ENCODE measurements at regions not wholly inside any gene's neighbourhood (a gene's known extent, or its start where the extent isn't known, plus 50 kb on each side); places are given as distances from the start of the nearest gene placed in this dataset.

DNA sequence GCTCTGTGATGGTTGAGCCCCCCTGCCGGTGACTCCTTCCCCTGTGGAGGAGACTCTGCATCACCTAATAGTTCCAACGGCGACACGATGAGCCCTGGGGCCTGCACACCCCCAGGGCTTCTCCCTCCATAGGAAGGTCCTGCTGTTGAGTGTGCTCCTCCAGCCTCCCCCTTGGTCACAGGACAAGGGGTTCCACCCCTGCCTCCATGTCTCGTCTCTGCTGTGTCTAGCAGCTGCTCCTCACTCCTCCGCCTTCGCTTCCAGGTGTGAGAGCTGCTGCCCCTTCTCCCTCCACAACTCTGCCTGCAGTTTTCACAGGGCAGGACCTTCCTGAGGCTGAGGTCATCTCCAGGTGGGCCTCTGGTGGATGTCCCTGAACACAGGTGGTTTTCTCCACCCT, 1416.1 kb downstream of the TBC1D22A start:
- no peak for DNase-seq (ENCODE audit: low spot score)

DNA sequence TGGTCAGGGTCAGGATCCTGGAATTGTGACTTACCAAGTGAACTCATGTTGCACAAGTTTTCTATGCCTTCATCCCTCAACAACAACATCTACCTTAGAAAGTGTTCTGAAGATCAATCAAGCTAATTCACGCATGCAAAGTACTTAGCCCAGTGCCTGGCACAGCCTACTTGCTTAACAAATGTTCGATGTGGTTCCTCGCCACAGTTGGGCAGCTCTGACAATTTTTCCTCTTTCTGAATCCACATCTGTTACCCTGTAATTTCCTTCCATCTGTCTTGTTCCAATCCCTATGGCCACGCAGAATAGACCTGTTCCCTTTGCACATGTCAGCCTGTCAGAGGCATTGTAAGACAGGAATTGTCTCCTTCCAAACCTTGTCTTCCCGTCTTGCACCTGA, 1415.2 kb downstream of the TBC1D22A start:
- DNase-seq (ENCODE audit: low spot score) = no peak

DNA sequence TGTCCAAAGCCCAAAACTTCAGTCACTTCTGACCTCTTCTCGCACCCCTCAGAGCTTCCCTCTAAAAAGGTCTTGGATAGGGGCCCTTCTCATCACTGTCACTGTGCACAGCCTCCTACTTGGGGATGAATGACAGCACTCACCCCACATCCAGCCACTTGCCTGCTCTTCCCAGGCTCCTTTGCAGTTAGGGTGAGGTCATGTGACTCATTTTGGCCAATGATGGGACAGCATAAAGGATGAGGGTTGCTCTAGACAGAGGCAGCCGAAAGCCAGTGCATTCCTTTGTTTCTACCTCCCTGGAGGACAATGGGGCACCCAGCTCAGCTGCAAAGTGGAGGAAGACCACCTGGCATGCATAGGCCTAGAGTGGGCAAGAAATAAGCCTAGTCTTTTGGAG, 1413.3 kb downstream of the TBC1D22A start:
- DNase-seq (ENCODE audit: low spot score) = no peak

DNA sequence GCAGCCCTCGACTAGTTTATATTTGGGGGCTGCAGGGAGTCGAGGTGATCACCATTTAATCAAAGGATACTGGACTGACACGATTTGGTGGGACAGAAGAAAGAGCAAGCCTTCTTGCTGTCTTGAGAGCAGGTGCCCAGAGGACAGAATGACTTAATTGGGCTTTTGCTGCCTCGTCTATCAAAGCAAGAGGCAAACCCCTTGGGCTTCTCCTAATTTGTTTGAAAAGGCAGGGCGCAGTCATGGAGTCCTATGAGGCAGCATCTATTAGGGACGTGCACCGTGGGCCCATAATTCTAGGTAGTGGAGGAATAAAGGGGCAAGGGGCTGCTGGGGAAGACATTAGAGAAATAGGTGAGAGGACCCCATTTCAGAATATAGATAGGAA, 1411.3 kb downstream of the TBC1D22A start:
- no peak for DNase-seq (ENCODE audit: low spot score)

DNA sequence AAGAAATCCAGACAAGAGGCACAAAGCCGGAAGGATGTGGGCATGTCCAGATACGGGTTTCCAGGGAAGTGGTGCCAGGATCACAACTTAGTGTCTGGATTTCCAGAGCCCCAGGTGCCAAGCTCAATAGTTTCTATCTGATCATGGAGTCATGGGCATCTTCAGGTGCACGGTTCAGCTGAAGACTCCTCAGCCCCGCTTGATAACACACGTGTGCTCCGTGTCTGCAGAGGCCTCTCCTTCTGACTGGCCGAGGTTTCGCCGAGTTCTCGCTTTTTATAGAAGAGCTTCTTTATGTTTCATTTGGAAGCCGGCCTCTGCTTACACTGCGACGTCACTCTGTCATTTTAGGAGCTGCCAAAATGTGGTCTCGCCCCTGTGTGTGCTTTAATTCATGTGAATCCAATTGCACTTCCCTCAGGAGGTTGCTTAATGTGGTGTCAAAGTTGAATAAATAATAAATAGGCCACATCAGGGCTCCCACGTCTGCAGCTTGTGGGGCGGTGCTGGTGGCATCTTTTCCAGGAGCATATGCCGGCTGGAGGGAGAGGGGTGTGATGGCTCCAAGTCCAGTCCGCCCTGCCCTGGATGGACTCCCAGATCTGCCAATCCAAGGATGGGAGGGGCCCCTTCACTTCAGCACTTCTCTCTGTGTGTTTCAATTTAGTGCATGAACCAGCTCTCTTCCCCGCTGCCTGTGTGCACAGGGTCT, 1410.8 kb downstream of the TBC1D22A start:
- no peak for DNase-seq (ENCODE audit: low spot score)

DNA sequence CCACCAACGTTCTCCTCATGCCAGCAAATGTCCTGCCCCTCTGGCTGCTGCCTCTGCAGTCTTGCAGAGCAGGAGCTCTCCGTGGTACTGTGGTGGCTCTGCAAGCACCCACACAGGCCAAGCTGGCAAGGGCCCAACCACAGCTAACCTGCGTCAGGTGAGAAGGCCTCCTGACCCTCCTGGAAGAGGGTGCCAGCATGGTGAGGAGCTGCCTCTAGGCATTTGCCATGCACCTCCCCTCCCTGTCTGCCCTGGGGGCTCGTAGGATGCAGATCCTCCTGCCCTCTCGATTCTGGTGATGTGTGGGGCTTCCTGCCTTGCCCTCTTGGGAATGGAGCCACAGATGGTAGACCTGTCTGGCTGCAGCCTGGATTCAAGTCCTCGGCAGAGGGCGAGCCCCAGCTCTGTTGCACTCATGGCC, 1408.8 kb downstream of the TBC1D22A start:
- no peak for DNase-seq (ENCODE audit: low spot score)

DNA sequence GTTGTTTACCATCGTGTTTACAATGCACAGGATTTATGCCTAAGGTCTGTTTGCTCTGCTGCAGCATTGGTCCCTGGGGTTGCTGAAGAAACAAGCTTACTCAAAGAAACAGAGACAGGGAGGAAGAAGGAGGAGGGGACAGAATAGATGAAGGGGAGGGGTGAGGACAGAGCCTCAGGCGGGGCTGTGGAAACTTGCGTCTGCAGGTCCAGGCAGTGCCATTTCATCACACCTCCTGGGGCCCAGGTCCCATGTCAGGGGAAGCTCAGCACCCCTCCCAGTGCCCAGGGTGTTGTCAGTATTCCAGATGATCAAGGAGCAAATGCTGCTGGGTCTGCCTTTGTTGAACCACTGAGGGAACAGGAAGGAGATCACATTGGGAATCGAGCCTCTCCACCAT, 1406.8 kb downstream of the TBC1D22A start:
- no peak for DNase-seq (ENCODE audit: low spot score)

DNA sequence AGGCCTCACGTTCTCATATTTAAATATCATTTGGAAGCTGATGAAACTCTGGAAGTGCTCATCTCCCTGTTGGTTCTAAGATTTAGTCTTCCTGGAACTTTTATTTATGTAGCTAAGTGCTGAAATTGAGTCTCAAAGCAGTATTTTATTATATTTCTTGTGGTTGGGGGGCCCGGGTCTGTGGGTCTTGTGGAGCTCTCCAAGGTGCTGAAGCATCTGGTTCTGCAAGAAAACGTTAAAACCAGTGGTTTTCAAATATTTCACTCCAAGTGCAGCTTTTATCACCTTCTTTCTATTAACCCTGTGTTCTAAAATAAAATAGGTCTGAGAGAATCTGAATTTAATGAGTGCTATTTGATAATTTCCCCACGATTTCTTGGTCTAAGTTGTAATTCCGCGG, 1404.8 kb downstream of the TBC1D22A start:
- no peak for DNase-seq (ENCODE audit: low spot score)

DNA sequence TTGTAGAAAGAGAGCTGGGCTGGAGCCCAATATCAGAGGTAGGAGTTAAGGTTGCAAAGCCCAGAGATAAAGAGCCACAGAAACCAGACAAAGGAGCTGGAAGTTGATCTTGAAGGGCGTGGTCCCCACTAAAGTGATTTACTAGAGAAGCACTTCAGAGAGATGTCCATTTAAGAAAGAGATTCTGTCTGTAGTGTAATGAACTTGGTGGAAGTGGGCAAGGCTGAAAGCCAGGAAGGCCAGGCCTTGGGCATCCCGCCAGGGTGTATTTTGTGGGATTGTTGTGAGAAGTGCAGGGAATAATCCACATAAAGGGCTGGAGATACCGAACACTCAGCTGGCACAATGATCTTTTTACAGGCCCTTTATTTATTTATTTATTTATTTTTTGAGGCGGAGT, 1398.8 kb downstream of the TBC1D22A start:
- DNase-seq (ENCODE audit: low spot score) = no peak

DNA sequence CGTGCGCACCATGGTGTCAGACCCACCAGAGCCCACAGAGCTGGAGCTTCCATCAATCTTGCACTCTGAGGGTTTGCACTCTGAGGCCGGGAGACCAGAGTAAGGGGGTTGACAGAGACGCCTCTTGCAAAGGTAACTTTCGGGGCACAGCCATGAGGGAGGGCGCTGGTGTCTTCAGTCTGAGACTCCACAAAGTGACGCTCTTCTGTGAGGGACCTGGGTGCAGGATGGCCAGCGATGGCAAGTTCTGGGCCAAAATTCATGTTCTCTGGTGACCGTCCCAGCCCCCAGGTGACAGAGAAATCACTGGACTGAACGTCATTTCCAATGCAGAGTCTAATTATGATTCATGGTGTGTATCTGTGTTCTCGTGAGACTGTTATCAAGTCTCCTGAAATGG, 1395.2 kb downstream of the TBC1D22A start:
- no peak for DNase-seq (ENCODE audit: low spot score)

DNA sequence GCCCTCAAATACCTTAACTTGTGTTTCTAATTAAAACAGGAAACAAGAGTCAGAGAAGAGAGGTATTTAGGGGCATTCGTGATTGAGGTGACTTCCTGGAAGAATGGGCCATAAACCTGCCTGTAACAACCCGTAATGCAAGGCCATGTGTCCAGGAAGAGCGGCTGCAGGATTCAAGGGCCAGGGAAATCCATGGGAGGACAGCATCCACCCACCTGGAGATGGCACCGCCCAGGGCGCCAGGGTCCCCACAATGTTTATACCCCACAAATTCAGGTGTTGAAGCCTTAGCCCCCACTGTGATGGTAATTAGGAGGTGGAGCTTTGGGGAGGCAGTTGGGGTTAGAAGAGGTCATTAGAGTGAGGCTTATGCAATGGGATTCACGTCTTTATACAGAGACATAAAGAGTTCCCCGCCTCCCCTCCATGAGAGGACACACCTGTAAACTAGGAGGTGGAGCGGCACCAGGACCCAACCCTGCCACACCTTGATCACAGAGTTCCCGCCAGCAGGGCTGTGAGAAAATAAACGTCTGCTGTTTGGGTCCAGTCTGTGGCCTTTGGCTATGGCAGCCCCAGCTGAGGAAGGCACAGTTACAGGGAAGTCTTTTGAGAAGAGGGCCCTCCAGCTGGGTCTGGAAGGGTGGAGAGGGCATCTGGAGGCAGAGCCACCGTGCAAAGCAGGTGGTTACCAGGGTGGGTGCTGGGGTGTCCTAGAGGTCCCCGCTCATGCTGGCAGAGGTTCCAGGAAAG, 1394.3 kb downstream of the TBC1D22A start:
- DNase-seq (ENCODE audit: low spot score) = no peak

DNA sequence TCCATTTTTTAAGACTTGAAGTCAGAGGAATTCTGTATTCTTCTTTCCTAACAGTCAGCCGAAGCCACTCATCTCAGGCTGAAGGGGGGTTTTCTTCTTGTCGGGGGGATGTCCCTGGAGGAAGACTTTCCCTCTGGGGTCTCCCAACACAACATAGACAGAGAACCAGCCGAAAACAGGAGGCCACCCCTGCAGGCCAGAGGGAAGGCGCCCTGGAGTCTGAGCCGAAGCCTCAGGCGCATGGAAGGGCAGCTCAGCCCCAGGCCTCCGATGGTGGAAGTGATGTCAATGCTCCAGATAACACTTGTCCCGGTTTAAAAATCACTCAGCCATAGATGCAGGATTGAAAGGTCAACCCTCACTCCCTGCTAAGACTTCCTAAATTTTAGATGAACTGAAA, 1393.0 kb downstream of the TBC1D22A start:
- no peak for DNase-seq (ENCODE audit: low spot score)

DNA sequence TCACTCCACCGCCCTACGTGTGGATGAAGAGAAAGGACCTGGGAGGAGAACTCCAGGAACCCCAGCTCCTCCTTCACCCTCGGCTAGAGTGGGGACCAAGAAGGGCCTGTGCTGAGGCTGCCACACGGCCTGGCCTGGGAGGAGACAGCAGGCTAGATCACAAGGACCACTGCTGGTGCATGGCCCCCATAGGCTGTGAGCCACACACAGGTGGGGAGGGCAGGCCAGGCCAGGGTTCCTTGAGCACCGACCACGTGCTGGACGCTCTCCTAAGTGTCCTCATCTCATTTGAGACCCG, 1392.4 kb downstream of the TBC1D22A start:
- no peak for DNase-seq (ENCODE audit: low spot score)

DNA sequence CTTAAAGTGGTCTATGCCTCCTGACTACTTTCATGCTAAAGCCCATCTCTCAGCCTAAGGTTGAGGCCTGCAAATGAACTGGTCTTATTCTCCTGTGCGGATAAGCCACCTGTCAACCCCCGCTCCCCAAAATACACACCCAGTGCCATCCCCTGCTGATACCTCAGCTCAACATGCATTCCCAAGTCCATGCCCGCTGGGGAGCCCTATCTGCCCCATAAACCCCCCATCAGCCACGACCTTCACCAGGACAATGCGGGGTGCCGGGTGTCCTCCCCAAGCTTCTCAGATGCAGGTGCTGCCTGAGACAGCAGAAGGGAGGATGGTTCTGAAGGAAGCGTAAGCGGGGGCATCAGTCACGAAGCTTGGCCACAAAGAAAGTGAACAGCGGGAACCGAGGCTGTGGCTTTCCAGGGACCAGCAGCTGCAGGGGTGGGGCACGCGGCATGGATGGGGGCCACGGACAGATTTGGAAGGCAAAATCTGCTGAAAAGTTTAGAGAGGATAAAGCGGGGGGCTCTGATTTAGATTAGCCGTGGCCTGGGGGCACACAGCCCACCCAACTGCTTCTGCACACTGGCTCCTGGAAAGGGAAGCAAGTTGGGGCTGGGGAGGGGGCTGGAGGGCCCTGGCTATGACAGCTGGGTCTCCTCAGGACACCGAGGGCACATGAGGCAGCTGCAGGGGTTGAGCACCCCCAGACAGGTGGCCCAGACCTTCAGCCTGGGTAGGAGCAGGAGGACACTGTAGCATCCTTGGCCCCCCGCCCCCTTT, 1391.9 kb downstream of the TBC1D22A start:
- no peak for DNase-seq (ENCODE audit: low spot score)

DNA sequence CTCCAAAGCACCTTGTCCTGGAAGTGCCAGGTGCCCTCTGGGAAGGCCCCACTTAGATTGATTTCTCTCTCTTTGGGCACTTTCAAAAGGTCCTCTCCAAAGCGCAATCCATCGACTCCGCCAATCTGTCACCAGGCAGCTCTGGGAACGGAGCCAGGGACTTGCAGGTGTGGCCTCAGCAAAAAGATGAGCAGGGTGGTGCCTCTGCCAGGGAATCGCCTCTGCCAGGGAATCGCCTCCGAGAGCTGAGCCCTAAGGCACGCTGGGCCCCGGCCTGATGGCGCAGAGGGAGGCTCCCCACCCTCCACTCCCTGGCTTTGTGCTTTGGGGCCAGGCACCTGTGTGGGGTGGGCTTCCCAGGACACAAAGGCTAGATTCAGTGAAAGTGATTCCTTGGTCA, 1391.3 kb downstream of the TBC1D22A start:
- no peak for DNase-seq (ENCODE audit: low spot score)

DNA sequence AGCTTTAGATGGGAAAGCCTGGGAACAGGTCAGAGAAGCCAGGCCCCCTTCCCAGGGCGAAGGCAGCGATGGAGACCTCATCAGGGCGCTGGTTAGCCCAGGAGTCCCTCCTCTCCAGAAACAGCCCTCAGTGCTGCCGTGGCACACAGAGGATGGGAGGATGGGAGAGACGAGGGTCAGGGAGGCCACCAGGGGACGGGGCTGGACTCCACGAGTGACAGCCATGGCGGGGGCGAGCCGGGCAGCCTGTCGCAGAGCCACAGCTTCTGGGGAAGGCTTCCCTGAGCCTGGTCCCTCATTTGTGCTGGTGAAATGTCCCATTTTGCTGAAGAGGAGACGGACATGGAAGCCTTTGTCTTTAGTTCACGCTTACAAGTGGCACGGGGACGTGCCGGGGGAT, 1390.5 kb downstream of the TBC1D22A start:
- no peak for DNase-seq (ENCODE audit: low spot score)

DNA sequence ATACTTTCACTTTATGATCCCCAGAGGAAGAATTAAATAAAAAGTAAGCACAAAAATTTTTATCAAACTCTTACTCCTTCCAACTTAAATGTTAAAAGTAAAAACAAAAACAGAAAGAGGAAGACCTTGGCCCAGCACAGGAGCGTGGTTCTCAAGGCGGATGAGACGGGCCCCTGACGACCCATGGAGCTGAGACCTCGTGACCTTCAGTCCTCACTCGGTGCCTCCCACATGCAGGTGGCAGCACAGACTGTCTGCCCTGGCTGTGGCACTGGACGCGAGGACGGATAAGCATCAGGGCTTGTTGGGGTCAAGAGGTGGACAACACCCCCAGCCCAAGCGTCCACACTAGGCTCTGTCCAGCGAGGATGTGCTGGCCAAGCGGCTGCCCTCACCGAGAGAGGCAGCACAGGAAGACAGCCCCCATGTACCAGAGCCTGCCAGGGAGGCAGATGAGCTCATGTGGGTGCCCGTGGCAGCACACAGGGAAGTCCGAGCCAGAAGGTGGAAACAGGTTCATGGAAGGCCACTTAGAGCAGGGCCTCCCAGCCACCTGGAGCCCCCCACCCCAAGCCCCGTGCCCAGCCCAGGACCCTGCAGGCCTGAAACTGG, 1389.8 kb downstream of the TBC1D22A start:
- no peak for DNase-seq (ENCODE audit: low spot score)

DNA sequence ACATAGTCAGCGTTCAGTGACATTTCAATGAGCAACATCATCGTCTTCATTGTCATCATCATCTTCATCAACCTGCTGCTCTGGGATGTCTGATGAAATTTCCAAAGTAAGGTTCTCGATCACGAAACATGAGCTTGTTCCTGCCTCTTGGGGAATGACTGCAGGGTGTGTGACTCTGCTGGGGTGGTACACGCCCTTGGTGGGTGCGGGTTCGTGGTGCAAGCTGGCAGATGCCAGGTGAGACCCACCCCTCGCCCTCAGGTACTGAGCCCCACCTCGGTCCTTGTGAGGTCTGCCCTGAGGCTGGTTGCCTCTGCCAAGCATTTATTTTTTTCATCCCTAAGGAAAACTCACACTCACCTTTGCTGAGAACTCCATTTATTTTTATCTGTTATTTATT, 1389.2 kb downstream of the TBC1D22A start:
- no peak for DNase-seq (ENCODE audit: low spot score)

DNA sequence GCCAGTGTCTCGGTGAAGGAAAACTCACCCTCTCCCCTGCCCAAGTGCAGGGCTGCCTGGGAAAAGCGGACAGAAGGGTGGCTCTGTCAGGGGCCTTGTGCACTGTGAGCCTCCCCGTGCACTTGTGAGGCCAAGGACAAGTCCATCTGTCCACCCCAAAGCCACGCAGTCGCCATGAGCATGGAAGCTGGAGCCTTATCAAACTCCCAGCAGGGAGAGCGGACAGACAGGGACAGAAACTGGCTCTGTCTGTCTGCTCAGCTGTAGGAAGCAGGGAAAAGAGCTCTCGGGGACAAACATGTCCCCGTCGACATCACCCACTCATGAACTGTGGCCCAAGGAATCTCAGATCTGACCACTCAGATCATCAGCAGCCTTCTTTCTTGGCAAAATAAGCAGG, 1385.4 kb downstream of the TBC1D22A start:
- no peak for DNase-seq (ENCODE audit: low spot score)

DNA sequence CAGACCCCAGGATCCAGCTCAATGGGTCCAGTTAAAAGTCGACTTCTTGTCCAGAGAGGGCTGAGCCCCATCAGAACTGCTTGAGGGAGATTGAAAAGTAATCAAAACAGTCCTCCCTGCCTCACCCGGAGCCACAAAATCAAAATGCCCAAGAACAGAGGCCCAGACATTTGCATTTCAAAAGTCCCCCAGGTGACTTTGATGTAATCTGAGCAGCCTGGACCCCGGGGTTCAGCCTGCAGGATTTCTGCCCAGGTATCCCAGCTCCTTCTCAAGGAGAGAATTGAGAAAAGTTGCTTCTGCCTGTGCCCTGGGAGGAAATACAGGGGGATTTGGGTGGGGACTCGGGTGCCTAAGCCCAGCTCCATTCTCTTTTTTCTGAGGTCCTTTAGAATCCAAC, 1385.0 kb downstream of the TBC1D22A start:
- no peak for DNase-seq (ENCODE audit: low spot score)

DNA sequence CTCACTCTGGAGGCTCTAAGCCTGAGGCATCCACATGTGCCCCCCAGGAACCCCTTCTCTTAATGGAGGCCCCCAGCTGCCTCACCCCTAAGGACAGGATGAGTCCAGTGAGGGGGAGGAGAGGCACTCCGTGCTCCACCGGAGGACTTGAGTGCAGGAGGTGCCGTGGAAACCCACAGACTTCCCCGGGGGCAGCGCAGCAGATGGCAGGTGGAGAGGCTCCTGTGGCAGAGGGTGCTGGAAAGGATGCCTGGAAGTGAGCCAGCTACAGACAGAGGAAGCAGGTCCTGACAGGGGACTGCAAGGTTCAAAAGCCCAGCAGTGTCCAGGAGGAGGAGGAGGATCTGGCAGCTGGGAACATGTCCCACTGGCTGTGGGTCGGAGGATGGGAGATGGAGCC, 1384.0 kb downstream of the TBC1D22A start:
- DNase-seq (ENCODE audit: low spot score) = no peak

DNA sequence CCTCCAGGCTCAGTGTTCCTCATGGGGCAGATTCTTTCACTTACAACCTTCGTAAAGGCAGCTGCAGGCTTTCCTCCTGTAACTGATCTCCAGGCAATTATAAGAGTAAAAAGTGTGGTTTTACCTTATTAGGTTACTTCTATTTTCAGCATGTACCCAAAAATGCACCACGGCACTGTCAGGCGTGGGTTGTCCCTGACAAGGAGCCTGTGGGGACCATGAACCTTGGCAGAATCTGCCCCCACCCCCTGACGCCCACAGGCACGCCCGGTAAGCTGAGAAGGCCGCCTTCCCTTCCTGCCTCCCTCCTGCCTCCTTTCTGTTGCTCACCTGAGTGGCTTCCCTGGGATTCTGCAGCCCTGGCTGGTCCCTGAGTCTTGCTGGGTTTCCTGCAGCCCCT, 1383.3 kb downstream of the TBC1D22A start:
- DNase-seq (ENCODE audit: low spot score) = no peak

DNA sequence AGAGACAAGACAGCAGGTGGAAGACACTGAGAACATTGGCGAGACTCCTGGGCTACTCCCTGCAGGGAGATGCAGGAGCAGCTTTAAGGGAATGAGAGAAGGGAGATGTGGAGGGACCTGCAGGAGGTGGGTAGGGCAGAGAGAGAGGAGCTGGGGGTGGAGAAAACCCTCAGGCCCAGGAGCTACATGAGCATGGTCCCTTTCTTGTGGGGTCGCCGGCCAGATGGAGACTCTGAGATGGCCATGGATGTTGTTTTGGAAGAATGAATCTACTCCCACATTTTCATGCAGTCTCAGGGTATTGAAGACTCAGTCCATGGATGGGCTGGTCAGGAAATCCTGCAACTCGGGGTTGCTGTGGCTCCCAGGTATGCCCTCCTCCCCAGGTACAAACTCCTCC, 1381.9 kb downstream of the TBC1D22A start:
- DNase-seq (ENCODE audit: low spot score) = no peak
